Sigmoid colon (tissue), 4 donors: ENCODE measurements at regions not wholly inside any gene's neighbourhood (a gene's known extent, or its start where the extent isn't known, plus 50 kb on each side); places are given as distances from the start of the nearest gene placed in this dataset.

ENCODE experiments used
- CTCF ChIP-seq, 4 experiments: fragments of 450-650 bp in 3 of 4; fragments of 200-600 bp in 1 of 4; IDR thresholded peaks; one replicate each; pipeline ENCODE4 v1.5.1; 2016 to 2019; ENCODE audit warnings: antibody characterized with exemption in 4 of 4, mild to moderate bottlenecking in 3 of 4, moderate library complexity in 2 of 4
- EP300 ChIP-seq, 4 donors: sonication (generic); formaldehyde crosslinking; IDR thresholded peaks; one replicate each; pipeline ENCODE4 v1.6.1; 2017; ENCODE audit warnings: antibody characterized with exemption in 4 of 4
- POLR2A ChIP-seq, 2 donors: fragments of 450-650 bp; IDR thresholded peaks; one replicate each; pipeline ENCODE4 v1.6.1; 2016; ENCODE audit warnings: antibody characterized with exemption in 2 of 2, mild to moderate bottlenecking in 2 of 2, moderate library complexity in 2 of 2

- TF ChIP-seq EP300 (IDR thresholded peaks at IDR 0.05) (no peak), CTCF (IDR thresholded peaks at IDR 0.05) (no peak), POLR2A (IDR thresholded peaks at IDR 0.05) (no peak)
These were observed 123.6 kb upstream of the GAP43 start for GRCh38 chr3:115499666-115500065.
